Activated CD8-positive, alpha-beta memory T cell treated with anti-CD3 and anti-CD28 coated beads for 36 hours (primary cell): ENCODE measurements at regions not wholly inside any gene's neighbourhood (a gene's known extent, or its start where the extent isn't known, plus 50 kb on each side); places are given as distances from the start of the nearest gene placed in this dataset.

Source experiments
- CTCF ChIA-PET: fragments of 350-600 bp; sonication (Branson Sonifier 250); formaldehyde crosslinking; loops from one replicate; lab custom pipeline; 2021; ENCODE audit warnings: antibody characterized with exemption; lab: Charles Lee
- POLR2A ChIA-PET: fragments of 350-600 bp; sonication (Branson Sonifier 250); formaldehyde crosslinking; loops from one replicate; lab custom pipeline; 2021; ENCODE audit warnings: antibody characterized with exemption; lab: Charles Lee

DNA sequence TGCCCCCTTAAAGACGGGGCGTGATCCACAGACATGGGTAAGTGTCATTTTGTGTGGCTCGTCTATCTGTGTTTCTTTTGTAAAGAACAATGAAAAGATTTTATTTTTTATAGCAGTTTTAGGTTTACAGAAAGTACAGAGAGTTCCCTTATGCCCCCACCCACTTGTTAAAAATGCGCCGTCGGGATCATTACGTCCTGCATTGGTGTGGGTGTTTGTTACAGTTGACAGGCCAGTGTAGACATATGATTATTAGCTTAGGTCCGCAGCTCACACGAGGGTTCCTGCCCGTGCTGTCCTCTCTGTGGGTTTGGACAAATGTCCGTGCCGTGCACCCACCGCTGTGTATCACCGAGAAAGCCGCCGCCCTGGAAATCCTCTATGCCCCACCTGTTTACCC is 50.5 kb downstream of the RGS12 start:
- CTCF ChIA-PET: interaction anchor here (0.8 kb wide), 1 partner anchor 10 kb away, joined by 4 read pairs; no protein-coding TSS in a partner anchor
- POLR2A ChIA-PET: no interaction called here

DNA sequence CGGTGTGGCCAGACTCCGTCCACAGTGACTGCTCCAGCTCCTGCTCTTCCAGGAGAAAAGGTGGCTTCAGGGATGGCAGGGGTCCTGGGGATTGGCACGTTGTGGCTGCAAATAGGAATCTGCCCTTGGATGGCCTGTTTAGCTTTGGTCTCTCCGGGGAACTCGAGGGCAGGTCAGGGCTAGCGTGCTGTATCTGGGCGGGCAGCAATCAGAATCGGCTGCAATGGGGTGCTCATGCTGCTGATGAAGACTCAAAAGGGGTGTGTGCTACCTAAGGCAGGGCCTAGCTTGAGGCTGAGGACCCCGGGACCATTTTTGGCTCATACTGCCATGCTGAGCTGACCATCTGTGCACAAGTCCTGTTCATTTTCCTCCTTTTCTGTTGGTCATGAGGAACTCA is 51.3 kb downstream of the RGS12 start:
- ChIA-PET CTCF (interaction anchor here (0.8 to 0.9 kb wide), 2 partner anchors 9 to 100 kb away, joined by 3 to 4 read pairs; no protein-coding TSS in a partner anchor), POLR2A (no interaction called here)

DNA sequence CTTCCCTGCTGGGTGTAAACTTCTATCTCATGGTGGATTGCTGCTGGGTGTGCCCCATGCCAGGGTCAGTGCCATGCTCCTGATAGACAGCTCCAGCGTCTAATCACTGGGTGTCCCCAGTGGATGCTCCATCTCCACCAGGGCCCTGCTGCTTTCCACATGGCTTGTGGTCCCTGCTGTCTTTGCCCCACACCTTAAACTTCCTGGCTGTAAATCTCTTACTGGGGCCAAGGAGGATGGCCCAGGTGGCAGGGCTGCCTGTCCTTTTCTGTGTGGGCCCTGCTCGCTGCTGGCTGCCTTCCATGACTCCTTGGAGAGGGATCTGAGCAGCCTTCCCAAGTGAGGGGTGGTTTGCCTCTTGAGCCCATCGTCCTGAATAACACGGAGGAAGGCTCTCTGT is 51.8 kb downstream of the RGS12 start:
- CTCF ChIA-PET: interaction anchor here (0.8 to 0.9 kb wide), 2 partner anchors 31 to 100 kb away, joined by 3 read pairs; no protein-coding TSS in a partner anchor
- POLR2A ChIA-PET: no interaction called here

DNA sequence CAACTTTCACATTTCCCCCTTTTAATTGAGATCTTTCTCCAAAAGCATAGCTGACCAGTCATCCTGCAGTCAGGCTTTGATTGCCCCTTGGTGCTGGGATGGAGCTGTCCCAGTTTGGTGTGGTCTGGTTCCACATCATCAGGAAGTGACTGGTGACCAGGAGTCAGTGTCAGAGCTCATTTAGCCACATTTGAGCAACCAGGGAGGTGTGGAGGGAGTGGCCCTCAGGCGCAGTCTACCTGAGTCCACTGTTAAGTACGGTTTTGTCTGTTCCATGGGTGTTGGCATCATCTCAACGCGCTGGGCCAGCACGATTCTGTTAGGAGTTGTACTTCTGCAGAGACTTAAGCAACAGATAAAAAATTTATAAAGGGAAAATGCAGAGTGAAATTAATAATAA is 52.6 kb downstream of the RGS12 start:
- ChIA-PET POLR2A (no interaction called here), CTCF (interaction anchor here (0.8 kb wide), 1 partner anchor 30 kb away, joined by 3 read pairs; no protein-coding TSS in a partner anchor)

DNA sequence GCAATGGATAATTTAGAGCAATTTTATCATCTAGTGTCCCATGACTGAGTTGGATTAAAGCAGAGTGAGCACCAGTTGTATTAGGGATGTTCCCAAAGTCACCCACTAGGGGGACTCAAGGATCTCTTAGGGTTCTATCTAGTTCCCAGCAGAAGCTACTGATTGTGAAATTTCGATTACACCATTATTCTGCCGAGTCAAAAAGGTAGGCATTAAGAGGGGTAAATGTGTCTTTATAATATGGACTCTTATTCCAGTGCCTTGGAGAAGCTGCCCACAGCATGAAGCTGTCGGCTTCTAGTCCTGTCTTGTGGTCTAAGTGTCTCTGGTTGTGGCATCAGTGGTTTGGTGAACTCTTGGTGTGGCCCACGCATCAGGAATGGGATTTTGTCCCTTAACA is 53.3 kb downstream of the RGS12 start:
- POLR2A ChIA-PET: no interaction called here
- CTCF ChIA-PET: interaction anchor here (0.6 to 1.4 kb wide), 5 partner anchors 8 to 236 kb away, joined by 3 to 7 read pairs (median 3); no protein-coding TSS in a partner anchor

DNA sequence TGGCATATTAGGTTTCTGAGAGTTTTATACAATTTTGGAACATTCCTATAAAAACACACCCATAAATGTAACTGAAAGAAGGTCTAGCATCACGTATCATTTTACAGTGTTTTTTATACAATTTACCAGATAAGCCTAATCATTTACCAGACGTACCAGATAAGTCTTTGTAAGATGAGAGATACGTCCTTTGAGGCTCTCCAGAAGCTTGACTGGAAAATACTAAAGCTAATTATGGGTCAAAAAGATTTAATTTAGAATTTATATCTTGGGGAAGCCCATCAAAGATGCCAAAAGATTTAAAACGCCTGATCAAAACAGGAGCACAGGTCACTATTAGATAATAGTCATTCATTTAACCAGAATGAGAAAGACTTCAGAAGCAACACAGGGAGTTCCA is 55.0 kb downstream of the RGS12 start:
- CTCF ChIA-PET: no interaction called here
- POLR2A ChIA-PET: no interaction called here

DNA sequence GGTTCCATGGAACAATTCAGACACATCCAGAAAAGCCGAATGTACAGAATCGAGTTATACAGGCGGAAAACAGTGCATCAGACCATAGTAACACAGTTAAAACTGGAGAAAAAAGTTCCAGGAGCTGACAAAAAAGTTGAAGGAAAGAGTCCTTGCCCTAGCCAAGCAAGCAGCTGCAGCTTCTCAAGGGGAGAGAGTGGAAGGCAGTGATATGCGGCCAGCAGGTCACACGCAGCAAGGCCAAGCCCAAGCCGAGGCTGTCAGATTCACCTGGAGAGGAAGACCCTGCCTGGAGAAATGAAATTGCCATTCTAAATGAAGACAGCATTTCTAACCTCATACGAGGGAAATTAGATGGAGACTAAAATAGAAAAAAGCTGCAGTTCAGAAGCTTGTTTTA is 55.8 kb downstream of the RGS12 start:
- ChIA-PET CTCF (interaction anchor here (1.2 kb wide), 1 partner anchor 95 kb away, joined by 4 read pairs; no protein-coding TSS in a partner anchor), POLR2A (no interaction called here)

DNA sequence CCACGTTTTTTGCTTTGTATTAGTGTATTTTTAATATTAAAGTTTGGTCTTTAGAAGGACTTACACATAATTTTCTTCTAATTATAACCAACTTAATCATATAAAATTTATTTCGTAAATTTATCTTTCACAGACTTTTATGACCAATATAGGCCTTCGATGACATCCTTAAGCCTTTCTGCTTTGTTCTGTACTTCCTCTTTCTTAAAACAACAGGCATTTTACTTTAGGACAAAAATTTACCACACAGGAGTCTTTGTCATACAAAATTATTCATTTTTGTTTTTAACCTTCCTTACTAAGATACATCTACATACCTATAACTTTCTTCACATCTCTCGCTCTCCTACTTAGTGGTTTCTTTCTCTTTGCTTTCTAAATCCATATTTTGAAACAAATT is 56.3 kb downstream of the RGS12 start:
- ChIA-PET POLR2A (no interaction called here), CTCF (interaction anchor here (1.2 kb wide), 1 partner anchor 94 kb away, joined by 4 read pairs; no protein-coding TSS in a partner anchor)

DNA sequence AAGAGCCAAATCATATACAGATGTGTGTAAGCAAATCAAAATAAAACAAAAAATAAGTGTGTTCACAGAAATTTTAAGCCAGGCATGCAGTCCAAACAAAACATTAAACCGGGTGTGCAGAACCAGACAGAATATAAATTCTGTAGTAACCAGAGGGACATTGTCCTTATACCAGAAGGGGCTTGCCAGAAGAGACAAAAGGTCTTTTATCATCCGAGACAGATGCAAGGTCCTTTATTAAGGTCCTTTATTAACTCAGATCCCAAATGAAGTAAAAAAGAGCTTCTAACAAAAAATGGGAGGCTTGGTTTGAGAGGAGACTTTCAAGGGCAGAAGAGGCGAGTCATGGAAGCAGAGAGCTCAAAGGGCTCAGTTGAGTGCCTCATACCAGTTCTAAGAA is 59.2 kb downstream of the RGS12 start:
- POLR2A ChIA-PET: no interaction called here
- CTCF ChIA-PET: interaction anchor here (0.9 kb wide), 1 partner anchor 91 kb away, joined by 5 read pairs; no protein-coding TSS in a partner anchor

DNA sequence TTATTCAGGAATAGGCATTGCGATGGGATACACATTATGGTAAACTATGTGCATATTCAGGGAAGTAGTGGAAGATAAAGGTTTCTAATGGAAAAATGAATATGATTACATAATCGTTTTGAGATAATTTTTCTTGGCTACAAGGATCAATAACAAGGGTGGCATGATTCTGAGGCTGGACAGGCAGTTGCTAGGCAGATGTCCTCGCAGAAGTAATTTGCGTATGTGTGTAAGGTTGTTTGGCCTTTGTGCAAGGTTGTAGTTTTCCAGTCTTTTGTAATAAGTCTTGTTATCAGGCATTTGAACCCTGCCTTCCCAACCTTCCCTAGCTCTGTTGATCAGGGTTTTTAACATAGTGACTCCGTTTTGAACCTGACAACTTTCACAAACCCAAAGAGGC is 59.7 kb downstream of the RGS12 start:
- POLR2A ChIA-PET: no interaction called here
- CTCF ChIA-PET: interaction anchor here (0.9 kb wide), 1 partner anchor 91 kb away, joined by 5 read pairs; no protein-coding TSS in a partner anchor

DNA sequence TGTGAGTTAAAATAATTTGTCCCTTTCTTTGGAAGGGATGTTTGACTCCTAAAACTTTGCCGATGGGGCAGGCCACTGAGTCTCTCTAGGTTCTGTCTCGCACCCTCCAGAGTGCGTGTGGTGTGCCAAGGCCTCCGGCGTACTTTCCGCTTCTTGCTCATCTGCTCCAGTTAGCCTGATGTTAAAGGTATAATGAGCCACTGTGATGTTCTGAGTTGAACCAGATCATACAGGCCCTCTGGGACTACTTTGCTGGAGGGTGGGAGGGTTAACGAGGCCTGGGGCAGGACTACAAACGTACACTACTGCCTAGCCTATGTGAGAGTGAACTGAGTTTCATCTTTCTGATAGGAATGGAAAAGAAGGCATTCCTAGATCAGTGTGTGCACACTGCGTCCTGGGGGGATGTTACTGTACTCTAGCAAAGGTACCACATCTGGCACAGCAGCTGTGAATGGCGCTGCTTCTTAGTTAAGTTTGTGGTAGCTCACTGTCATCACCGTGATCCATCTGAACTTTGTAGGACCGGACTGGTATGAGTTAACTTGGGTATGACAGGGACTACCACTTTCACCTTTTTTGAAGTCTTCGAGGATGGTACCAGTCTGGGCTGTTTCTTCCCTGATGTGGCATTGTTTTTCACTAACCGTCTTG is 60.2 kb downstream of the RGS12 start:
- CTCF ChIA-PET: interaction anchor here (0.9 to 1.1 kb wide), 2 partner anchors 10 to 90 kb away, joined by 4 to 5 read pairs; no protein-coding TSS in a partner anchor

DNA sequence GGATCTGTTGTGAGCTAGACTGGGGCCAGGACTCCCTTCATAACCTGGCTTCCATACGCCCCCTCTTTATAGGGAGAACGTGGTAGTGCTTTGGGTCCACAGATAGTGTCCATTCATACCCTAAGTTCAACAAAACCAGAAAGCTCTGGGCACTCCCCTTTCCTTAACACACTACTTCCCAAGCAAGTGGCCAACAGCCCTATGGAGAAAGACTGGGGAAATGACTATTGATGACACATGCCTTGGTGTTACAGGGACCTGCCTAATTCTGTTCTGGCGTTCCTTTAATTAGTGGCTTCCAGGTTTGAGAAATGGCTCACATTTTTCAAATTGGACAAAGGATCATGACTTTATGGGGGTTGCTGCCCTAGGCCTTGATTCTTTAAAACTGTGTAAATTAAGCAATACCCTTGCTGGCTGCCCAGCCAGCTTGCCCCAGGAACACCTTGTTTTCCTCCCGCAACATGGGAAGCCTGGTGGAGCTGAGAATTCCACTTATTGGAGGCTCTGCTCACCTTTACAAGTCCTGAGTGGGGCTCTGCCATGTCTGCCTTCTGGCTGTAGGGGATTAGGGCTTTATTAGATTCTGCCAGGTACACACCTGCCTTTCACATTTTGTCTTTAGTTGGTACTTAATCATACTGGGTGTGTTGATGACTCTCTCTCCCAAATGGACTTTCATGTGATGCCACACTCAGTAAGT is 61.1 kb downstream of the RGS12 start:
- POLR2A ChIA-PET: no interaction called here
- CTCF ChIA-PET: interaction anchor here (0.9 to 1.1 kb wide), 2 partner anchors 8 to 10 kb away, joined by 4 read pairs; no protein-coding TSS in a partner anchor

More for the DNA sequence above, 60.2 kb downstream of the RGS12 start:
- POLR2A ChIA-PET: no interaction called here

DNA sequence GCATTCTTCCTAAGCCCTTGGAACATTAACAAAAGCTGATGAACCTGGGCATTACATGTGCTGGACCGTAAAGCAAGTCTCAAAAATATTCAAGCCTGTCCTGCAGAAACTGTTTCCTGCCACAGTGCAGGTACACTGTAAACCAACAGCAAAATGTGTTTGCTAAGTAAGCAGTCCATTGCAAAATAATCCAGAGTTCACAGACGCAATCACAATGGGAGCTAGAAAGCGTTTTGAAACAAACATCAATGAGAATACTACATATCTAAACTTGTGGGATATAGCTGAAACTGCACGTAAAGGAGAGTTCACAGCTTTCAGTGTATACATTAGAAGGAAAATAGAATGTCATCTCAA is 61.6 kb downstream of the RGS12 start:
- CTCF ChIA-PET: interaction anchor here (0.9 kb wide), 1 partner anchor 8 kb away, joined by 4 read pairs; no protein-coding TSS in a partner anchor
- POLR2A ChIA-PET: no interaction called here

DNA sequence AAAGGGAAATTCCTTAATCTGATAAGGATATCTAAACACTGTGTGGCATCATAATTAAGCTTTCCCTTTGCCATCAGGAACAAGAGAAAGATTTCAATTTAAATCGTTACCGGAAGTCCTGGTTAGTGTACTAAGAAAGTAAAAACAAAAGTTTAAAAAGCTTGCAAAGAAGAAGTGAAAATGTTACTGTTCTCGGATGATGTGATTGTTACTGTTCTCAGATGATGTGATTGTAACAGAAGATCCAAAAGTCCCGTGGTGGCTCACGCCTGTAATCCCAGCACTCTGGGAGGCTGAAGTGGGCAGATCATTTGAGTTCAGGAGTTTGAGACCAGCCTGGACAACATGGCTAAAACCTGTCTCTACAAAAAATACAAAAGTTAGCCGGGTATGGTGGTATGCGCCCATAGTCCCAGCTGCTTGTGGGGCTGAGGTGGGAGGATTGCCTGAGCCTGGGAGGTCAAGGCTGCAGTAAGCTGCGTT is 62.5 kb downstream of the RGS12 start:
- CTCF ChIA-PET: no interaction called here
- POLR2A ChIA-PET: no interaction called here

DNA sequence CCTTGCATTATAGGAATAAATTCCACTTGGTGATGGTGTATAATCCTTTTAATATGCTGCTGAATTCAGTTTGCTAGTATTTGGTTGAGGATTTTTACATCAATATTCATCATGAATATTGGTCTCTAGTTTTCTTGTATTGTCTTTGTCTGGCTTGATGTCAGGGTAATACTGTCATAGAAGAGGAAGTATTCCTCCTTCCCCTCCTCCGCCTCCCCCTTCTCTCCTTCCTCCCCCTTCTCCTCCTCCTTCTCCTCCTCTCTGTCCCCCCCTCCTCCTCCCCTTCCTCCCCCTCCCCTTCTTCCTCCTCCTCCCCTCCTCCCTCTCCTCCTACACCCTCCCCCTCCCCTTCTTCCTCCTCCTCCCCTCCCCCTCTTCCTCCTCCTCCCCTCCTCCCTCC is 65.8 kb downstream of the RGS12 start:
- ChIA-PET CTCF (no interaction called here), POLR2A (no interaction called here)

DNA sequence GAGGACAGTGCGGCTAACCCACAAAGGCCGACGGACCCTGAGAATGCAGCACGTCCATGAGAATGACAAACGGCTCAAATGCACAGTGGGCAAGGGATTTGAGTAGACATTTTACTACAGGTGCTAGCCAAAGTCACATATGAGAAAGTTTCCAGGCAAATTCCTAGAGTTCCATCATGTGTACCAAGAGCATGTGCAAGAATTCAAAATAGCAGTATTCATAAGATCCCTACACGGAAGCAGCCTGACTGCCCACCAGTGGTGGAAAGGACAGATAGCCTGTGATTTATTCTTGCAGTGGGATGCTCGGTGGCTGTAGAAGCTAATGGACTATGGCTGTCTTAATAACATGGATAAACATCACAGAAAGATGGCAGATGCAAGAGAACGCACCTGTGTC is 68.0 kb downstream of the RGS12 start:
- ChIA-PET CTCF (no interaction called here), POLR2A (no interaction called here)

DNA sequence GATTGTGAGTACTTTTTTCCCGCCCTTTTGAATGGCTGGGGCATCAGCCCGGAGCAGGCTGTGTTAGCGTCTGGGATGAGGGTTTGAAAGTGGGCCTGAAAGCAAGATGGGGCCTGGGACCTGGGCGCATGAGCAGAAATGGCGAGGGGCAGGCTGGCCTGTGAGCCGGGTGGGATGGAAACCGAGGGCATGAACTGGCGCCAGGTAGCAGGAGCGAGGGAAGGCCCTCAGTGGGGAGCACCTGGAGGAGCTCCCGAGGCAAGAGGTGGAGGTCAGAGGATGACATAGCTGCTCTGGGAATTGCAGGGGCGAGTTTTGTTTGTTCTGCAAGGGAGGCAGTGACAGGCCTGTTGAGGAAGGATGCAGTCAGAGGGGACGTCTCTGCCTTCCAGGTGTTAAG is 68.6 kb downstream of the RGS12 start:
- CTCF ChIA-PET: no interaction called here
- POLR2A ChIA-PET: no interaction called here

DNA sequence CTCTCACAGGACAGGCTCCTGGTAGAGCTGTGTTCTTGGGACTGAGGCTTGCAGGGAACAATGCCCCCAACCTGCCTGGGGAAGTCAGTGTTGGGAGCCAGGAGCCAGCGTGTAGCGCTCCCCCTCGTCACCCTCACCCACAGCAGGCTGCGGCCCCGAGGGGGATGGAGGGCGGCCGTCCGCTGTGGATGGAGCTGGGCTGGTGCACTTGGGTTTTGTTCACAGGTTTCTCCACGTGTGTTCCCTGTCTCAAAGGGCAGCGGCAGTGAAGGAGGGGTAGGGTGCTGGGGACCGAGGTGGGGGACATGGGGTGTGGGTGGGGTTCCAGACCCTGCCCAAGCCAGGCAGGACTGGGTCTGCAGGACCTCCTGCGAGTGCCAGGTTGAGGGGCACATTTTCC is 69.1 kb downstream of the RGS12 start:
- POLR2A ChIA-PET: no interaction called here
- CTCF ChIA-PET: no interaction called here

DNA sequence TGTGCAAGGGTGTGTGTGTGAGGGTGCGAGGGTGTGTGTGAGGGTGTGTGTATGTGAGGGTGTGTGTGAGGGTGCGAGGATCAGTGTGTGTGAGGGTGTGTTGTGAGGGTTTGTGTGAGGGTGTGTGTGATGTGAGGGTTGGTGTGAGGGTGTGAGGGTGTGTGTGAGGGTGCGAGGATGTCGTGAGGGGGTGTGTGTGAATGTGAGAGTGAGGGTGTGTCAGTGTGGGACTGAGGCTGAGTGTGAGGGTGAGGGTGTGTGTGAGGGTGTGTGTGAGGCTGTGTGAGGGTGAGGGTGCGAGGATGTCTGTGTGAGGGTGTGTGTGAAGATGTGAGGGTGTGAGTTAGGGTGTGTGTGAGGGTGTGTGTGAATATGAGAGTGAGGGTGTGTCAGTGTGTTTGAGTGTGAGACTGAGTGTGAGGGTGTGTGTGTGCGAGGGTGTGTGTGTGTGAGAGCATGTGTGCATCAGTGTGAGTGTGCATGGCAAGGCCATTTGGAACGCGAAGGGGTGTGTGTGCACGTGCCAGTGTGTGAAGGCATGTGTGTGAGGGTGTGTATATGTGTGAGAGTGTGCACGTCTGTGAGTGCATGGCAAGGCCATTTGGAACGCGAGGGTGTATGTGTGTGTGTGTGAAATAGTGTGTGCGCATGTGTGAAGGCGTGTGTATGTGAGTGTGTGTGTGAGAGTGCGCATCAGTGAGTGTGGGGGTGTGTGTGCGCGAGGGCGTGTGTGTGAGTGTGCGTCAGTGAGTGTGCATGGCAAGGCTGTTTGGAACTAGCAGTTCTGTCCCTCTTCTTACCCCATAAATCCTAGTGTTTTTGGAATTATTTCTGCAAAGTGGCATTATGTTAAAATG is 69.8 kb downstream of the RGS12 start:
- POLR2A ChIA-PET: no interaction called here
- CTCF ChIA-PET: no interaction called here
